ENCODE measurements at regions not wholly inside any gene's neighbourhood (a gene's known extent, or its start where the extent isn't known, plus 50 kb on each side); places are given as distances from the start of the nearest gene placed in this dataset.

- no peak for DNase-seq
These were observed 497.1 kb upstream of the KLHL29 start for GRCh38 chr2:22887845-22888244.

- no peak for DNase-seq
These were observed 494.8 kb upstream of the KLHL29 start for GRCh38 chr2:22890132-22890531.

- no peak for DNase-seq
These were observed 491.0 kb upstream of the KLHL29 start for GRCh38 chr2:22893761-22894517.

GRCh38 chr2:22894761-22895160 is 490.2 kb upstream of the KLHL29 start:
- DNase-seq = no peak

GRCh38 chr2:22897428-22897827 is 487.6 kb upstream of the KLHL29 start:
- no peak for DNase-seq

GRCh38 chr2:22900674-22901073 is 484.3 kb upstream of the KLHL29 start:
- no peak for DNase-seq

GRCh38 chr2:22901471-22902179 is 483.4 kb upstream of the KLHL29 start:
- DNase-seq = no peak

- DNase-seq = no peak
These were observed 482.8 kb upstream of the KLHL29 start for GRCh38 chr2:22902180-22902550.

- DNase-seq = no peak
These were observed 482.3 kb upstream of the KLHL29 start for GRCh38 chr2:22902662-22903165.

- no peak for DNase-seq
These were observed 481.4 kb upstream of the KLHL29 start for GRCh38 chr2:22903616-22904015.

- DNase-seq = no peak
These were observed 480.8 kb upstream of the KLHL29 start for GRCh38 chr2:22904126-22904684.

- no peak for DNase-seq
These were observed 477.6 kb upstream of the KLHL29 start for GRCh38 chr2:22907330-22907729.

GRCh38 chr2:22912398-22912797 is 472.6 kb upstream of the KLHL29 start:
- no peak for DNase-seq

- DNase-seq = no peak
These were observed 455.0 kb upstream of the KLHL29 start for GRCh38 chr2:22929998-22930397.

- DNase-seq = no peak
These were observed 454.2 kb upstream of the KLHL29 start for GRCh38 chr2:22930781-22931180.

GRCh38 chr2:22932288-22932687 is 452.7 kb upstream of the KLHL29 start:
- DNase-seq = no peak

- no peak for DNase-seq
These were observed 450.2 kb upstream of the KLHL29 start for GRCh38 chr2:22934747-22935146.

GRCh38 chr2:22942441-22942840 is 442.5 kb upstream of the KLHL29 start:
- DNase-seq = no peak

GRCh38 chr2:22944143-22944542 is 440.8 kb upstream of the KLHL29 start:
- DNase-seq = no peak

- DNase-seq = no peak
These were observed 438.4 kb upstream of the KLHL29 start for GRCh38 chr2:22946553-22946952.

- DNase-seq = no peak
These were observed 437.2 kb upstream of the KLHL29 start for GRCh38 chr2:22947741-22948140.

GRCh38 chr2:22950431-22950830 is 434.5 kb upstream of the KLHL29 start:
- no peak for DNase-seq

- DNase-seq = no peak
These were observed 432.2 kb upstream of the KLHL29 start for GRCh38 chr2:22952656-22953225.

GRCh38 chr2:22957446-22957845 is 427.5 kb upstream of the KLHL29 start:
- no peak for DNase-seq

Data from stimulated activated CD4-positive, alpha-beta T cell treated with anti-CD3 and anti-CD28 coated beads, Interleukin-4, amount 100 ng/mL, for 24 hours (primary cell).